GM13977 (cell line): ENCODE measurements at regions not wholly inside any gene's neighbourhood (a gene's known extent, or its start where the extent isn't known, plus 50 kb on each side); places are given as distances from the start of the nearest gene placed in this dataset.

Experiments used
- DNase-seq: peaks from one replicate; pipeline ENCODE4 v3.0.0; 2012; ENCODE audit warnings: low spot score
- CTCF ChIP-seq: IDR thresholded peaks from 2 replicates; pipeline ENCODE4 v1.5.1; 2012; ENCODE audit warnings: mild to moderate bottlenecking, control low read depth; ENCODE audit not compliant: insufficient read depth; ENCODE audit errors: extremely low read depth, missing control alignments
- in situ Hi-C: fragments of 300-500 bp; cut with MboI; formaldehyde crosslinking; loops from one replicate; pipeline ENCODE4 v1.12.0; 2022; ENCODE audit warnings: low sequenced_read_pairs, low pct_unique_long_range_greater_than_20kb, mixed read lengths, inconsistent platforms; ENCODE audit not compliant: unreplicated experiment

- peak; percentile 53 for TF ChIP-seq CTCF
- in situ Hi-C loops: no loop called here
- peak; percentile 21 for DNase-seq
These were observed 502.5 kb upstream of the SEMA6A start for GRCh38 chr5:117077142-117077541.

GRCh38 chr5:117072439-117072838, 497.8 kb upstream of the SEMA6A start:
- no peak for TF ChIP-seq CTCF
- in situ Hi-C loops: no loop called here
- no peak for DNase-seq

GRCh38 chr5:117065800-117066199, 491.2 kb upstream of the SEMA6A start:
- DNase-seq: no peak
- in situ Hi-C loops: no loop called here
- no peak for TF ChIP-seq CTCF

GRCh38 chr5:117065161-117065560, 490.5 kb upstream of the SEMA6A start:
- no peak for TF ChIP-seq CTCF
- in situ Hi-C loops: no loop called here
- DNase-seq: no peak

GRCh38 chr5:117060099-117060498, 485.5 kb upstream of the SEMA6A start:
- DNase-seq: no peak
- TF ChIP-seq CTCF: no peak
- in situ Hi-C loops: no loop called here

- in situ Hi-C loops: no loop called here
- TF ChIP-seq CTCF: no peak
- DNase-seq: no peak
These were observed 484.1 kb upstream of the SEMA6A start for GRCh38 chr5:117058740-117059139.

- no peak for TF ChIP-seq CTCF
- DNase-seq: no peak
- in situ Hi-C loops: no loop called here
These were observed 480.9 kb upstream of the SEMA6A start for GRCh38 chr5:117055517-117055916.
